HG03520 (cell line): ENCODE measurements at regions not wholly inside any gene's neighbourhood (a gene's known extent, or its start where the extent isn't known, plus 50 kb on each side); places are given as distances from the start of the nearest gene placed in this dataset.

Experiments used
- ATAC-seq: cut with Tn5 transposase; IDR thresholded peaks from one replicate; pipeline ENCODE4 v1.9.1; 2021; ENCODE audit warnings: mild to moderate bottlenecking, moderate library complexity; ENCODE audit not compliant: unreplicated experiment

DNA sequence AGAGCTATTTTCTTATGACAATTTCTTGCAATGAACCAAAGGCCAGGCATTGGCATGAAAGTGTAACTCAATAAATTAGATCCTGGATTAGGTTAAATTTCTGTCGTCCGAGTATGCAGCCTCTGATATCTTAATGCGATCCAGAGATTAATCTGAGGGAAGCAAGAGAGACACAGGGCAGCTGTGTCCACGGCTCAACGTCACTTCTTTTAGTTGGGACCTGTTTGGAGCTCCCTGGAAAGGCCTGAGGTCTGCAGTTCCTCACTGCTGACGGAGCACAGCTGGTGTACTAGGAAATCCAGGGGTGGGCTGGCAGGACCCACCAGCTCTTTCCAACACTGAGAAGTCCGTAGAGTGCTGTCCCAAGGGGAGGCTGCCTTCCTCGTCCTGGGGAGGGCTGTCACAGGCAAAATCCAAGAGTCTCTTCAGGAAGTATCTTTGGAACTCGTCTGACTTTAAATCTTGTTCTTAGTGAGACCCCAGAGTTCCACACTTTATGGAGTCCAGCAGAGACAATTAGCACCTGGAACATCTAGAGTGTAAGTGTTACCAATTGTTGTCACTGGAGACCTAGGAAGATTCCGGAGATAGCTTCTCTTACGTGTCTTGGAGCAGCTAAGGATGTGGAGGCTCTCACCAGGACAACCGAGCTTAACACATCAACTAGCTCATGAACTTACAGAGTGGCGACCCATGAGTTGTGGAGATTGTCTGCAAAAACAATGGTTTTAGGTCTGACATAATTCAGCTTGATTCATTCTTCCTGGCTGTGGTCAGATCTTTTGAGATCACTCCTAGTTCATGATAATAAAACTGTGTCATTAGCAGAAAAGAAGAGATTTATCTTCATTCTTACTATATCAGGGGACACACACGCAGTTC lies 173.7 kb downstream of the ACKR3 start:
- no peak for ATAC-seq

DNA sequence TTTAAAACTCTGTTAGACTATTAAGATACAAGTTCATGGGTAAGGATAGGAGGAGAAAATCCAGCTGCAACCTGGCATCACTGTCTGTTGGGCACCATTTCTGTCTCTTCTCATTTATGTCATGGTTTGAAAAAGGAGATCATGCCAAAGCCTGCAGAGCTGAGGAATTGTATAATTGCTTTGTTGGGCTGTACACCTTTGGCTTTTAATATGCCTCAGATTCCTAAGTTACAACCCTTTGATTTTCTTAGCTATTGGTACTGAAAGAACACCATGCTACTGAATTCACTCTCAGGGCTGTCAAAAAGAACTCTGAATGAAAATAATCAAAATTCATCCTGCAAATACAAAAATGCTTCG lies 174.3 kb downstream of the ACKR3 start:
- no peak for ATAC-seq

DNA sequence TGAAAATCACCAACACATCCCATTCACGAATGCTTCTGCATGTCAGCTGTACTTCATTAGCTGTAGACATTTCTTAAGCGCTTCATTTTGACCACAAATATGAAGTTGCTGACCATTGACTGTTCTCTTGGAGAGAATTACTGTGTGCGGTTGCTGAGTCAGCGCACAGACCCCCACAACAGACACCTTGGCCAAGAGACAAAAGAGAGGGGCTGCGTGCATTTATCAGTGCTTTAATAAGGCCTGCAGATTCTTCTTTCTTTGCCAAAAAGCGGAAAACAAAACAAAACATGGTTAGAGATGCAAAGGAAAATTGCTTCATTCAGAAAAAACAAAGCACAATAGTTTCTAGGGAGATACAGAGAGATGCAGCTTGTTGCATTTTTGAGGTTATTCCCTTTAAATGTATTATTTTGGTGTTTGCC lies 174.7 kb downstream of the ACKR3 start:
- no peak for ATAC-seq

DNA sequence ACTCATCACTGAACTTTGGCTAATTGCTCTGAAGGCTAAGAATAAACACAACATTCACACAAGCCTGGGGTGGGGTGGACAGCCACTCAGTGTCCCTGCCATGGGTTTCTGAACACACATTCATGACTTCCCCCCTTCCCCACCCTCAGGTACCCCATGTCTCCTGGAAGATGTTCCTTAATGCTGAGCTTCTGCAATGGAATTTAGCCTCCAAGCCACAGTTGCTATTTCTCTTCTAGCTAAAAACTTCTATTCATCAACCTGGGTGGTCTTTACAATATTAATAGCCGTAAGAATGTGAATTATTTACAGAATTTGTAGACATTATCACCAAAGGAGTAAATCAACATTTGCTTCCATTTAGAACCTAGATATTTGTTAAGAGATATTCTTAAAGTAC lies 175.1 kb downstream of the ACKR3 start:
- no peak for ATAC-seq

DNA sequence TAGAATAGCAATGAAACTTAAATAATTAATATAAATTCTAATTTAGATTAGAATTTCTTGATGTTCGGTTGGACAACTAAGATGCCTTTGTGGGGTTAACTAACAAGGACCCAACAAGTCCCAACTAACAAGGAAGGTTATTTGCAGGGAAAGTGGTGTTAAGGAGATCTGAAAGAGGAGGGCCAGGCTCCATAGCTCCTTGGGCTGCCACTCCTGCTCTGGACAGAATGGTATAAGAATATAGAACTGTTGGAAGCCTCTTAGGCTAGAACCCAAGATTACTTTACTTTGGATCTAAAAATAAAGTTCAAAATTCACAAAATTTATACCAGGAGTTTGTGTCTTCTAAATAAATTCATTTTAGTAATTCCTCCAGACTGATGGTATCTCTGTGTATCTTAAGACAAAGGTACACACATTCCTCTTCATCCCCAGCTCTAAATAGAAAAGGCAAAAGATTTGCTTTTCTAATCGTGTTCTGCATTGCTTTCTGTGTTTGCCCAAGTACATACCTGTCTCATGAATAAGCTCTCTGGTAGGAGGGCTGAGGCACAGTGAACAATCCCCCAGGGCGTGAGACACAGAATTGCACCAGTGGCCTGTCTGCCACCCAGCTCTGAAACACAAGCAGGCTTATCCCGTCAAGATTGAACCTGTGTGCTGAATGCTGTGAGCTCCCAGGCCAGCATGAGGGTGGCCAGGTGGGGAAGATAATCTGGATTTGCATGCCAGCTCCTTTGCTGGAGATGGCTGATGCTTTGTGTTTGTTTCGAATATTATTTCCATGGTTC lies 176.0 kb downstream of the ACKR3 start:
- no peak for ATAC-seq

DNA sequence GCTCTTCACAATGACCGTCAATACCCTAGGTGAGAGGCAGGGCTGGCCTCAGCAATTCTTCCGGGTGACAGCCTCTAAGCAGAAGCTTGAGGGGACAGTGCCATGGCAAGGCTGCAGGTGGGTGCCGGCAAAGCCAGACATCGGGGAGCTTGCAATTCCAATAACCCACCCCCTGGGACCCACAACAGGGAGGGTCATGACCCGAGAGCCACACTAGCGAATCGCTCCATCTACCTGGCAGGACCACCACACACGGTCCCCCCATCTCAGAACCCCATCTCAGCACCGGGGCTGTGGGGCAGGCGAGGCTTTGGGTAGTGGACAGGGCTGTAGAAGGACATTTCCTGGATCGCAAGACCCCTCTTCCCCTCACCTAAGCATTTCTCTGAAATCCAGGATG lies 177.2 kb downstream of the ACKR3 start:
- no peak for ATAC-seq

DNA sequence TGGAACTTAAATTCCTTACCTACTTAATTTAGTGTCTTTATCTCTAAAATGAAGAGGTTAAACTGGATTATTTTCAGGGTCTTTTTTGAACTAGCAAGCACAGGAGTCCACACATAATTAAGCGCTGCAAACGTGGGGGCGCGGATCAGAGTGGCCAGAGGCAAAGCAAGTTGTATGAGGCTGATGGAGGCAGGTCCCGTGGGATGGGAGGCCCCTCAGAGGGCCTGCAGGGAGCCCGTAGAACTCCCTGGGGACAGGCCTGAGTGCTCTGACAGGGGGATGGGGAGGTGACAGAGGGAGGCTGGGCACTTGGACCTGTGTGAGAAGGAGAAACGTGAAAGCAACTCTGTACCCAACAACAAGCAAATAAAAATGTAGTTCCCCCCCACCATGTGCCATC lies 177.8 kb downstream of the ACKR3 start:
- ATAC-seq = no peak

DNA sequence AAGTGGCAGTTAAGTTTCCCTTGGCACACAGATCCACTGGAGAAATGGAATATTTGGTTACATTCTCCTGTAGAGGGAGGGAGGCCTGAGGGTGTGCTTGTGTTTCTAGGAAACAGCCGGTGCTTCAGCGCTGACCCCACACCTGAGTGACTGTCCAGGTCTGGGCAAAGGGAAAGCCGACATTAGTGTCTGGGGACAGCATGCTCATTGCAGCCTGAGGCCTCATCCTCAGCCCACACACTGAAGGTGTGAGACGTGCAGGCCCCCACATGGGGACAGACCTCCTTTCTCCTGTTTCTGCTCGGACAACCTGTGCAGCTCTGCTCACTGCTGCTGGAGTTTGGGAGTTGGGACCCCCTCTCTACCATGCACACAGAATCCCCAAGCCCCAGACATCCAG lies 178.3 kb downstream of the ACKR3 start:
- no peak for ATAC-seq

DNA sequence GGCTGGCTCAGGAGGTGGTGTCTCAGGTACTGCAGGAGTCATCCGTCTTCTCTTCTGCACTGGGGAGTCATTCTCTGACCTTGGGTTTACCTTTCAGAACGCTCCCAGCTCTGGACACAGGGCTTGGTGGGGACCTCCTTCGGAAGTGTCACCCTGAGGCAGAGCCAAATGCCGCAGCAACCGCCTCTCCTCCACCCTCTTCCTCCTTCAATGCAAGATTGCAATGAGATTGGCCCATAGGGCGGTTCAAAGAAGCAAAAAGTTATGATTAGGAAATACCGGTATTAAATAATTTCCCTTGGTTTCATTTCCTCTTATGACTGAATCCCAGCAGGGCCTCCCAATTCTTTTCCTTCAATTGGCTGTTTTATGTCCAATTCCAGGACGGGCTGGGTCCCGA lies 178.8 kb downstream of the ACKR3 start:
- ATAC-seq = no peak

DNA sequence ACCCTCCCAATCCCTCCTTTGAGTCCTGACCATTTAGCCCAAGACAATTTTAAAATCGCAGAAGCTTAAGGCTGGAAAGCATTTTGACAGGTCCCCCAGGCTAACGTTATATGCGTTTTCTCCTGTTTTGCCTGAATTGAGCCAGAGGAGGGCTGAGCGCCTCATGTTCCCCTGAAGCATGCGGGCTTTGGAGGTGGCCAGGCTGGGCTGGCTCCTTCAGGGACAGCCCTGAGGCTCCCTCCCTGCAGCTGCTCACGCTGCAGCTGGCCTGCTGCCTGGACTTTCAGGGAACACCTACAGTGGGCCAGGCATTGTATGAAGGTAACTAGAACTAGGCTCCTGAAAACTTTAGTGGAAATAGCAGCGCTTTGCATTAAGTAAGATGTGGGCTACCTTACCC lies 179.2 kb downstream of the ACKR3 start:
- no peak for ATAC-seq

DNA sequence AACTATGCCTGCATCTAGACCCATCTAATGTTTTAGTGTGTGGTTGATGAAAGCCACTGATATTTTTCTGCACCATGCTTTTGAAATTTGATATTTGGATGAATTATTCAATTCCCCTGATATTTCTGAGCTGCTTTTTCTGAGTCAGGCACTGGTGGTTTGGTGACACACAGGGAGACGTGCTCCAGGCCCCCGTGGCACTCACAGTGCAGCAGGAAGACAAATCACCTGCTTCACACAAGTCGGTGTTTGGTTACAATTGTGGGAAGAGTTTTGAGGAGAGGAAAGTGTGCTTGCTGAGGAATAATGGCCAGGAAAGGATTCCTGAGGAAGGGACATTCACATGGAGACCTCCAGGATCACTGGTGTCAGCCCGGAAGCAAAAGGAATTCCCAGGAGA lies 179.7 kb downstream of the ACKR3 start:
- ATAC-seq = no peak

DNA sequence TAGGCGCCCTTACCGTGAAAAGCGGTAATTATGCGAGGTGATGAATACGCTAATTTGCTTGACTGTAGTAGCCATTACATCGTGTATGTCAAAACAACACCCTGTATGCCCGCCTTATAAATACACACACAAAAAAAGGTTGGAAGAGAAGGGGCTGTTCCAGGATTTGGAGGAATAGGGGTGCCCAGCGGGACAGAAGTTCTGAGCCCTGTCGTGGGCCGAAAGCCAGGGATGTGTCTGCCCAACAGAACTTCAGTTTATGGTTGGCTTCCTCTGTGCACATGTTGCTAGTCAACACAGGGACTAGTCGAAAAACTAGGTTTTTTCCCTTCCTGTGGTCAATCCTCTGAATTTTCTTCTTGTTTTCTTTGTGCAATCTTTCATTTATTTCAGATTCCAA lies 182.5 kb downstream of the ACKR3 start:
- no peak for ATAC-seq

DNA sequence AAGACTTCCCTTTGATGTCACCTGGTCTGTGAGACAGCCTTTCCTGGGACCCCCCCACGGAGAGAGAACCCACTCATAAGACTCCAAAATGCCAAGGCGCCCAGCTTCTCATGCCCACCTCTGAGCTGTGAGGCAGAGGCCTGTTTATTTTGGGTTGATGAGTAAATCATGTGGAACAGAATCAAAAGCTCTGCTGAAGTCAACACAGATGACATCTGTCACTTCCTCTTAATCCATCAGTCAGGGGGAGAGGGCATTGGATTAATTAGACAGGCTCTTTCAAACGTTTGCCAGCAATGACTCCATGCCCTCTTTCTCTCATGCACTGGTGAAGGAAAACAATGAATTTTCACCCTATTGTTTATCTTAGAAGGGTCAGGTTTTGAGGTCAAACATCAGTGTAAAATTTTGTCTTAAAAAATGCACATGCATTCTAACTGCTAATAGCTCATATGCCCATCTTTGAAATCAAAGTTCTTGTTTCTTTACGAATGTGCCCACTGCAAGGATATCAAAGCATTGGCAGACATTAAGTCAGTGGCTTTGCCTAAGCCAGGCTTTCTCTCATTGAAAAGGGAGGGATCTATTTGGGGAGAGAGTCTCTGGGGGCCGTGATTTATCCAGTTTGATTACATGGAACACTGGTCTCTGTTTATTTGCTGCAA lies 184.1 kb downstream of the ACKR3 start:
- ATAC-seq = no peak

DNA sequence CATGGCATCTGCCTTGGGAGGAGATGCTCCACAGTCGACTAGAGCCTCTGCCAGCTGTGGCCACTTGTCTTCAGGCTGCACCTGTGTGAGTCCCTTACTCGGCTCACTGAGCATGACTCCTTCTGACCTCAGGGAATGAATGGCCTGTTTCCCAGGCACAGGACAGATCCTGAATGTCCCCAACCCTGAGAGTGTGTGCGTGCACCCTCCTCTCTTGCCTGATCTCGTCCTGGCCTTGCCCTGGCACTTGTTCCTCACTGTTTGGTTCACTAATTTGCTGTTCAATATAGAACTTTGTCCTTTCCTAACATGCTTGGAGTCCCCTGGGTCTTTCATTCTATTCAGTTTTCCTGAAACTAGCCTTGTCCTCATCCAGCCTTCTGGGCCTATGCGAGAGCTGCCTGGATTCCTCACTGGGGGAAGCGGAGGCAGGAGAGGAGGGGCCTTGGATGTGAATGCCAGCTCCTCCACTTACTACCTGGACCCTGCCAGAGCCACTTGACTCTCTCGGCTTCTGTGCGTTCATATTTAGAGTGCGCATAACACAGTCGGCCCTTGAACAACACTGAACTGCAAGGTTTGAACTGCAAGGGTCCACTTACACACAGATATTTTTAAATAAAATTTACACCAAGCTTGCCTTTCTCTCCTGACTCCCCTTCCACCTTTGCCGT lies 184.8 kb downstream of the ACKR3 start:
- no peak for ATAC-seq

DNA sequence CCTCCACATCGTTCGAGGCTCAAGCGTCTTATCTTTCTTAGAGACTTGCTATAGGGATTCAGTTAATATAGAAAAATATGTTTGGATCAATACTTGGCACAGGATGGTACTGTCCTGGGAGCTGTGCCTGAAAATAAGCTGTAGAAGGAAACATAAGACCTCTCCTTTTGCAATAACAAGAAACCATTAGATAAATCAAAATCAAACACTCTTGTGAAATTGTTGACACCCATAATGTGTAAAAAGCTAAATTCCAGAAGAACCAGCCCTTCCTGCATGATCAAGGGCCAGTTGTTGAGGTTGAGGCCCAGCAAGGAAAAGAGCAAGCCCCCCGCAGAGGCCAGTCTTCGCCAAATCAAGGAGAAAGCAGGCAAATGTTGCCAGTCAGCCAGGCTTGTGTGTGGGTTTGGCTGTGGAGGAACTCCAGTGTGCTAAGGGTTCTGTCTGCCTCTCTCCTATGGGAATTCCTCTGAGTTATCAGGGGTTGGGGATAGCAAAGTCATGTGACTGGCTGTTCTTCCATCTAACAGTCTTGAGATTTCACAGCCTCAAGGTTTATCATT lies 185.7 kb downstream of the ACKR3 start:
- no peak for ATAC-seq

DNA sequence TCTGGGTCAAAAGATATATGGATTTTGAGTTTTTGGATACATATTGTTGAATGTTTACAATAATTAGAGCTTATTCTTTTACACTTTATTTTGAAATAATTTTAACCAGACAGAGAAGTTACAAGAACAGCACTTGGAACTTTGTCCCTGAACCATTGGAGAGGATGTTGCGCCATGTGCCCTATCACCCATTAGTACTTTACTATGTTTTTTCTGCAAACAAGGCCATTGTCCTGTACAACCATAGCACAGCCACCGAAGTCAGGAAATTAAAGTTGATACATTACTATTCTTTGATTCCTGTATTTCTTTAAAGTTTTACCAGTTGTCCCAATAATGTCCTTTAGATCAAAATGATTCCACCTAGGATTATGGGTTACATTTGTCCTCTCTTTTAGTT lies 188.8 kb downstream of the ACKR3 start:
- ATAC-seq = no peak

DNA sequence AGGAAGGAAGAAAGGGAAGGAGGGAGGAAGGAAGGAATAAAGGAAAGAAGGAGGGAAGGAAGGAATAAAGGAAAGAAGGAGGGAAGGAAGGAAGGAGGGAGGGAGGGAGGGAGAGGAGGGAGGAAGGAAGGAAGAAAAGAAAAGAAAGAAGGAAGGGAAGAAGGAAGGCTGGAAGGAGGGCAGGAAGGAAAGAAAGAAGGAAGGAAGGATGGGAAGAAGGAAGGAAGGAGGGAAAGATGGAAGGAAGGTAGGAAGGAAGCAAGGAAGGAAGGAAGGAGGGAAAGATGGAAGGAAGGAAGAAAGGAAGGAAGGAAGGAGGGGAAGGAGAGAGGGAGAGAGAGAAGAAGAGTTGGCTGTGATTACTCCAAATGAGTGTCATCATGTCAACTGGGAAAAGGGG lies 190.6 kb downstream of the ACKR3 start:
- ATAC-seq = no peak

DNA sequence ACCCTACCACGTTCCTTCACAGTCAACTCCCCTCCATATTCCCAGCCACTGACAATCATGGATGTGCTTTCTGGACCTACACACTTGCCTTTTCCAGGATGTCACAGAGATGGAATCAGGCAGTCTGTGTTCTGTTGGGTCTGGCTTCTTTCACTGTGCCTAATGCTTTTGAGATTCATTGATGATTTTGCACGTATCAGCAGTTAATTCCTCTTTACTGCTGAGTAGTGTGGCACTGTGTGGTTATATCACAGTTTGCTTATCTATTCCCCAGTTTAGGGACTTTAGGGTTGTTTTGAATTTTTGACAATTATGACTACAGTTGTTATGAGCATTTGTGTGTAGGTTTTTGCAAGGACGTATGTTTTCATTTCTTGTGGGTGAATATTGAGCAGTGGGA lies 191.7 kb downstream of the ACKR3 start:
- no peak for ATAC-seq

DNA sequence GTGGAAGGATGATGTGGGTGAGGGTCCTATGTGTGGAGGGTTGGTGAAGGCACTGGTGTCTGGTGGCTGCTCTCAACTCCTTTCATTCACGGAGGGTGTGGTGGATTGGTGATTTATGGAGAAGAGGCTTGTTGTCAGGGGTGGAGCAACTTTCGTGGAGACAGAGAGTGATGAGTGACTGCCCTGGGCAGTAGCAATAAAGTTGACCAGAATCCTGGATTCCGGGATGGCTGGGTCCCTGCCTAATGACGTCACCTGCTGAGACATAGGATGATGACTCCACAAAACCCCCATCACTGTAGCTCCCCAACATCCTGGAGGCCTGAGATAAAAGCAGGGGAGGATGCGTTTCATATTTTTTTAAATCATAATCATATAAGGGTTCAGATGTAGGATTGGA lies 193.0 kb downstream of the ACKR3 start:
- ATAC-seq = no peak

DNA sequence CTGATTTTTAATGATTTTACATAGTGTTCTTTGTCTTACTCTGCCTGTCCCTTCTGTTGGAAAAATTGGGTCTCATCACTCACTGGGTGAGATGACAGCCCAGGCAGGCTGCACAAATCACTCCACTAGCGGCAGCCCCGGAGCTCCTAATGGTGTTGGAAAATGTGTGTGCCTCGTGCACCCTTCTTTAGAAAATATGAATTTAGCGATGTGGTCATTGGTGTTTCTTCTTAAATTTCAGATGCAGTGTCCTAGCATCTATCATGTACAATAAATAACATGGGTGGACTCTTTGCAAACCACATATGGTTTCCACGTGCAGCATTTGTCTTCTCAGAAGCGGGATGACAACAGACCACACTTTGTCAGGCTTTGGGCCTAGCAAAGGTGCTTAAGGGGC lies 194.2 kb downstream of the ACKR3 start:
- no peak for ATAC-seq

DNA sequence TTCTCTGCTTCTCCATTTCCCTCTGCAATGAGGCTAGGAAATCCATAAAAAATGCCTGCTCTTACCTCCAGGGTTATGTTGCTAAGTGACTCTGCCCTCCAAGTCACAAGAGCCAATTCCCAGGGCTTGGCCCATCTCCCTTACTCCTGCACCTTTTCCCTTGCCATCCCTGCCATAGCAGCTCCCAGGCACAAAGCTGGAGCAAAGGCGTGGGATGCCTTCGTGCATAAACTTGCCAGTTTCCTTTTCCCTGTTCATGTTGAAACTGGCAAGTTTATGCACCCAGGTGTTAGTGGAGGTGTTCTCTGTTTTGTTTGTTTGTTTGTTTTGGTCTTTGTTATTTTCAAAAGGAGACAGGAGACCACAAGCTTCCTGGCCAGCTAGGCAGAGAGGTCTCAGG lies 195.1 kb downstream of the ACKR3 start:
- ATAC-seq = no peak
